Nephron progenitor cell (in vitro differentiated cells): ENCODE measurements at regions not wholly inside any gene's neighbourhood (a gene's known extent, or its start where the extent isn't known, plus 50 kb on each side); places are given as distances from the start of the nearest gene placed in this dataset.
"Not testable (repeated sequence)": the region's sequence is repeated elsewhere in the genome, so short reads cannot be mapped to it uniquely, and the experiment has no call there.

Source experiments
- DNase-seq: peaks from one replicate; pipeline ENCODE4 v3.0.0; 2021
- H3K27ac Mint-ChIP-seq: 2 replicates; pipeline ENCODE4 v1.8.0; 2021; ENCODE audit warnings: mild to moderate bottlenecking, moderate library complexity, mixed read lengths
- H3K27me3 Mint-ChIP-seq: 2 replicates; pipeline ENCODE4 v1.8.0; 2021; ENCODE audit warnings: mild to moderate bottlenecking, low read depth, mixed read lengths; ENCODE audit not compliant: poor library complexity
- H3K36me3 Mint-ChIP-seq: 2 replicates; pipeline ENCODE4 v1.8.0; 2021; ENCODE audit warnings: low read depth, mixed read lengths
- H3K4me1 Mint-ChIP-seq: 2 replicates; pipeline ENCODE4 v1.8.0; 2021; ENCODE audit warnings: mixed read lengths
- H3K4me3 Mint-ChIP-seq: 2 replicates; pipeline ENCODE4 v1.8.0; 2021; ENCODE audit warnings: mild to moderate bottlenecking, moderate library complexity, mixed read lengths
- H3K9me3 Mint-ChIP-seq: 2 replicates; pipeline ENCODE4 v1.8.0; 2021; ENCODE audit warnings: mild to moderate bottlenecking, moderate library complexity, mixed read lengths
- CTCF ChIP-seq: fragments of 200-600 bp; sonication (generic); IDR thresholded peaks from 2 replicates; pipeline ENCODE4 v1.5.0; 2021; ENCODE audit warnings: antibody characterized with exemption

GRCh38 chr1:38657873-38658272 is 201.7 kb downstream of the RRAGC start:
- Mint-ChIP-seq H3K9me3 (peaks cover 9% of the 10 kb centered on the region), H3K27me3 (peaks cover 34% of the 10 kb centered on the region)
- TF ChIP-seq CTCF = no peak

GRCh38 chr1:38657207-38657840 is 202.2 kb downstream of the RRAGC start:
- Mint-ChIP-seq H3K4me3 (no peak overlapping the region), H3K27me3 (peaks cover 29% of the 10 kb centered on the region), H3K27ac (no peak overlapping the region)

More at GRCh38 chr1:38657873-38658272, 201.7 kb downstream of the RRAGC start:
- no peak overlapping the region for H3K4me3 Mint-ChIP-seq
- H3K36me3 Mint-ChIP-seq = no peaks in the 10 kb centered on the region
- H3K4me1 Mint-ChIP-seq = no peaks in the 10 kb centered on the region
- DNase-seq = no peak
- H3K27ac Mint-ChIP-seq = no peak overlapping the region

GRCh38 chr1:38656726-38657125 is 202.8 kb downstream of the RRAGC start:
- H3K4me3 Mint-ChIP-seq = no peak overlapping the region
- no peak overlapping the region for H3K27ac Mint-ChIP-seq
- H3K9me3 Mint-ChIP-seq = peaks cover 9% of the 10 kb centered on the region
- H3K27me3 Mint-ChIP-seq = peaks cover 23% of the 10 kb centered on the region
- no peak for DNase-seq
- no peak for TF ChIP-seq CTCF
- no peaks in the 10 kb centered on the region for H3K36me3 Mint-ChIP-seq
- H3K4me1 Mint-ChIP-seq = no peaks in the 10 kb centered on the region

More at GRCh38 chr1:38657207-38657840, 202.2 kb downstream of the RRAGC start:
- Mint-ChIP-seq H3K9me3 (peaks cover 9% of the 10 kb centered on the region), H3K4me1 (no peaks in the 10 kb centered on the region), H3K36me3 (no peaks in the 10 kb centered on the region)
- no peak for DNase-seq
- TF ChIP-seq CTCF = no peak

GRCh38 chr1:38652217-38652616 is 207.4 kb downstream of the RRAGC start:
- no peak overlapping the region for H3K27ac Mint-ChIP-seq
- TF ChIP-seq CTCF = no peak
- H3K27me3 Mint-ChIP-seq = peaks cover 16% of the 10 kb centered on the region
- no peaks in the 10 kb centered on the region for H3K4me1 Mint-ChIP-seq
- no peaks in the 10 kb centered on the region for H3K36me3 Mint-ChIP-seq
- DNase-seq = no peak
- no peak overlapping the region for H3K4me3 Mint-ChIP-seq
- peaks cover 10% of the 10 kb centered on the region for H3K9me3 Mint-ChIP-seq

GRCh38 chr1:38651669-38652068 is 207.9 kb downstream of the RRAGC start:
- Mint-ChIP-seq H3K27ac (no peak overlapping the region), H3K36me3 (no peaks in the 10 kb centered on the region), H3K4me1 (no peaks in the 10 kb centered on the region), H3K27me3 (peaks cover 16% of the 10 kb centered on the region), H3K9me3 (peaks cover 11% of the 10 kb centered on the region), H3K4me3 (no peak overlapping the region)
- no peak for TF ChIP-seq CTCF
- no peak for DNase-seq

GRCh38 chr1:38648417-38648816 is 211.2 kb downstream of the RRAGC start:
- Mint-ChIP-seq H3K27ac (peak overlapping the region; percentile 75), H3K27me3 (peaks cover 19% of the 10 kb centered on the region), H3K4me1 (no peaks in the 10 kb centered on the region), H3K9me3 (peaks cover 27% of the 10 kb centered on the region), H3K36me3 (no peaks in the 10 kb centered on the region), H3K4me3 (no peak overlapping the region)
- TF ChIP-seq CTCF = no peak
- DNase-seq = no peak

GRCh38 chr1:38647341-38647740 is 212.2 kb downstream of the RRAGC start:
- not testable (repeated sequence) for H3K4me1 Mint-ChIP-seq, H3K36me3 Mint-ChIP-seq, H3K4me3 Mint-ChIP-seq, DNase-seq, H3K27ac Mint-ChIP-seq
- Mint-ChIP-seq H3K27me3 (peaks cover 24% of the 10 kb centered on the region), H3K9me3 (peaks cover 37% of the 10 kb centered on the region)
